Right atrium auricular region (tissue), 2 donors: ENCODE measurements at regions not wholly inside any gene's neighbourhood (a gene's known extent, or its start where the extent isn't known, plus 50 kb on each side); places are given as distances from the start of the nearest gene placed in this dataset.

Experiments
- DNase-seq: peaks from one replicate; pipeline ENCODE4 v3.0.0-alpha.2; 2019; ENCODE audit warnings: low spot score
- H3K27ac ChIP-seq, 2 donors: fragments of 200-600 bp; sonication (generic); 1 replicate in 1 of 2; 2 replicates in 1 of 2; pipeline ENCODE4 v1.5.1; 2016 to 2019
- H3K27me3 ChIP-seq, 2 donors: fragments of 200-600 bp; sonication (generic); one replicate each; pipeline versions ENCODE4 v1.5.1 to v1.6.0; 2017 to 2019
- H3K36me3 ChIP-seq: fragments of 200-600 bp; sonication (generic); one replicate; pipeline ENCODE4 v1.5.1; 2016
- H3K4me1 ChIP-seq, 2 donors: fragments of 200-600 bp; sonication (generic); one replicate each; pipeline versions ENCODE4 v1.5.1 to v1.6.0; 2017 to 2019
- H3K4me3 ChIP-seq, 2 donors: fragments of 200-600 bp; sonication (generic); 1 replicate in 1 of 2; 2 replicates in 1 of 2; pipeline ENCODE4 v1.5.1; 2017 to 2019; ENCODE audit warnings: mild to moderate bottlenecking in 1 of 2, moderate library complexity in 1 of 2
- H3K9me3 ChIP-seq, 2 donors: fragments of 200-600 bp; sonication (generic); one replicate each; pipeline ENCODE4 v1.5.1; 2019
- CTCF ChIP-seq, 2 donors: fragments of 200-600 bp; sonication (generic); IDR thresholded peaks; one replicate each; pipeline ENCODE4 v1.5.1; 2019; ENCODE audit warnings: antibody characterized with exemption in 2 of 2

- Histone ChIP-seq H3K9me3 (no peaks in the 10 kb centered on the region), H3K27ac (no peak overlapping the region), H3K36me3 (no peaks in the 10 kb centered on the region), H3K4me1 (no peaks in the 10 kb centered on the region), H3K27me3 (no peaks in the 10 kb centered on the region), H3K4me3 (no peak overlapping the region)
- no peak for DNase-seq
- no peak for TF ChIP-seq CTCF (IDR thresholded peaks at IDR 0.05)
These were observed 412.7 kb downstream of the BCL11B start for GRCh38 chr14:98859301-98859700.

- Histone ChIP-seq H3K27ac (no peak overlapping the region), H3K4me3 (no peak overlapping the region), H3K36me3 (no peaks in the 10 kb centered on the region), H3K27me3 (no peaks in the 10 kb centered on the region), H3K4me1 (no peaks in the 10 kb centered on the region), H3K9me3 (no peaks in the 10 kb centered on the region)
- TF ChIP-seq CTCF (IDR thresholded peaks at IDR 0.05): no peak
- no peak for DNase-seq
These were observed 407.8 kb downstream of the BCL11B start for GRCh38 chr14:98864211-98864610.

GRCh38 chr14:98867146-98867545 lies 404.9 kb downstream of the BCL11B start:
- no peak for TF ChIP-seq CTCF (IDR thresholded peaks at IDR 0.05)
- Histone ChIP-seq H3K27ac (no peak overlapping the region), H3K4me3 (no peak overlapping the region), H3K9me3 (no peaks in the 10 kb centered on the region), H3K27me3 (no peaks in the 10 kb centered on the region), H3K36me3 (no peaks in the 10 kb centered on the region), H3K4me1 (no peaks in the 10 kb centered on the region)
- DNase-seq: no peak

GRCh38 chr14:98867726-98868125 lies 404.3 kb downstream of the BCL11B start:
- no peak for DNase-seq
- no peak overlapping the region for H3K4me3 ChIP-seq
- no peaks in the 10 kb centered on the region for H3K27me3 ChIP-seq
- H3K9me3 ChIP-seq: no peaks in the 10 kb centered on the region
- TF ChIP-seq CTCF (IDR thresholded peaks at IDR 0.05): no peak
- H3K4me1 ChIP-seq: no peaks in the 10 kb centered on the region
- H3K36me3 ChIP-seq: no peaks in the 10 kb centered on the region
- no peak overlapping the region for H3K27ac ChIP-seq

- Histone ChIP-seq H3K27me3 (no peaks in the 10 kb centered on the region), H3K27ac (no peak overlapping the region), H3K4me3 (no peak overlapping the region), H3K36me3 (no peaks in the 10 kb centered on the region), H3K4me1 (no peaks in the 10 kb centered on the region), H3K9me3 (no peaks in the 10 kb centered on the region)
- DNase-seq: no peak
- no peak for TF ChIP-seq CTCF (IDR thresholded peaks at IDR 0.05)
These were observed 403.1 kb downstream of the BCL11B start for GRCh38 chr14:98868866-98869265.

GRCh38 chr14:98871796-98872195 lies 400.2 kb downstream of the BCL11B start:
- Histone ChIP-seq H3K27me3 (no peaks in the 10 kb centered on the region), H3K4me1 (no peaks in the 10 kb centered on the region), H3K4me3 (no peak overlapping the region), H3K9me3 (peaks cover 0 to 7% of the 10 kb centered on the region in 2 donors), H3K27ac (no peak overlapping the region), H3K36me3 (no peaks in the 10 kb centered on the region)
- no peak for TF ChIP-seq CTCF (IDR thresholded peaks at IDR 0.05)
- DNase-seq: no peak
